Hematopoietic multipotent progenitor cell treated with erythropoietin and hydrocortisone succinate and interleukin-3 and kit ligand, for 8 days (in vitro differentiated cells): ENCODE measurements at regions not wholly inside any gene's neighbourhood (a gene's known extent, or its start where the extent isn't known, plus 50 kb on each side); places are given as distances from the start of the nearest gene placed in this dataset.

Experiments used
- DNase-seq: peaks from one replicate; pipeline ENCODE4 v3.0.0-alpha.2; 2015

- DNase-seq, result no peak
Observed at GRCh38 chr20:50242548-50242862, 51.9 kb downstream of the CEBPB start.

GRCh38 chr20:50242863-50243609, 52.4 kb downstream of the CEBPB start:
- DNase-seq, result peak; percentile 52

GRCh38 chr20:50243610-50244351, 53.2 kb downstream of the CEBPB start:
- DNase-seq, result no peak

GRCh38 chr20:50244352-50245149, 53.9 kb downstream of the CEBPB start:
- DNase-seq, result no peak

GRCh38 chr20:50245498-50246366, 55.1 kb downstream of the CEBPB start:
- DNase-seq, result no peak

GRCh38 chr20:50246367-50247195, 56.0 kb downstream of the CEBPB start:
- DNase-seq, result no peak

- no peak for DNase-seq
Observed at GRCh38 chr20:50247196-50248094, 56.8 kb downstream of the CEBPB start.

- no peak for DNase-seq
Observed at GRCh38 chr20:50248104-50248641, 57.5 kb downstream of the CEBPB start.

GRCh38 chr20:50249447-50250388, 59.1 kb downstream of the CEBPB start:
- DNase-seq, result no peak

- no peak for DNase-seq
Observed at GRCh38 chr20:50250679-50251382, 60.2 kb downstream of the CEBPB start.

GRCh38 chr20:50251383-50251748, 60.7 kb downstream of the CEBPB start:
- no peak for DNase-seq

GRCh38 chr20:50251992-50252511, 61.4 kb downstream of the CEBPB start:
- DNase-seq, result no peak

- DNase-seq, result no peak
Observed at GRCh38 chr20:50252701-50253100, 62.1 kb downstream of the CEBPB start.

GRCh38 chr20:50253101-50253500, 62.5 kb downstream of the CEBPB start:
- no peak for DNase-seq

- DNase-seq, result no peak
Observed at GRCh38 chr20:50254466-50255079, 63.9 kb downstream of the CEBPB start.

GRCh38 chr20:50256577-50256976, 65.9 kb downstream of the CEBPB start:
- no peak for DNase-seq

- no peak for DNase-seq
Observed at GRCh38 chr20:50257860-50258259, 67.2 kb downstream of the CEBPB start.
